Skin of body (tissue), 1 donor: ENCODE measurements at regions not wholly inside any gene's neighbourhood (a gene's known extent, or its start where the extent isn't known, plus 50 kb on each side); places are given as distances from the start of the nearest gene placed in this dataset.
"Not testable (repeated sequence)": the region's sequence is repeated elsewhere in the genome, so short reads cannot be mapped to it uniquely, and the experiment has no call there.

ENCODE experiments used
- DNase-seq: peaks from one replicate; lab custom pipeline; 2025; lab: John Stamatoyannopoulos, UW

- no peak for DNase-seq
Measured at GRCh38 chr10:4639960-4640359, 186.0 kb upstream of the AKR1E2 start.

- no peak for DNase-seq
Measured at GRCh38 chr10:4638099-4638498, 187.9 kb upstream of the AKR1E2 start.

- DNase-seq: no peak
Measured at GRCh38 chr10:4637657-4638056, 188.3 kb upstream of the AKR1E2 start.

GRCh38 chr10:4635883-4636282 lies 190.1 kb upstream of the AKR1E2 start:
- DNase-seq: no peak

- DNase-seq: no peak
Measured at GRCh38 chr10:4635388-4635787, 190.6 kb upstream of the AKR1E2 start.

GRCh38 chr10:4633776-4634175 lies 192.2 kb upstream of the AKR1E2 start:
- no peak for DNase-seq

GRCh38 chr10:4633186-4633585 lies 192.8 kb upstream of the AKR1E2 start:
- DNase-seq: no peak

GRCh38 chr10:4632757-4633156 lies 193.2 kb upstream of the AKR1E2 start:
- DNase-seq: no peak

GRCh38 chr10:4626919-4627318 lies 199.1 kb upstream of the AKR1E2 start:
- DNase-seq: no peak

- no peak for DNase-seq
Measured at GRCh38 chr10:4623757-4624420, 202.1 kb upstream of the AKR1E2 start.

- no peak for DNase-seq
Measured at GRCh38 chr10:4623200-4623599, 202.8 kb upstream of the AKR1E2 start.

GRCh38 chr10:4622384-4622783 lies 203.6 kb upstream of the AKR1E2 start:
- no peak for DNase-seq

- DNase-seq: no peak
Measured at GRCh38 chr10:4617589-4617988, 208.4 kb upstream of the AKR1E2 start.

GRCh38 chr10:4615042-4615441 lies 211.0 kb upstream of the AKR1E2 start:
- DNase-seq: no peak

GRCh38 chr10:4609251-4609650 lies 216.8 kb upstream of the AKR1E2 start:
- no peak for DNase-seq

GRCh38 chr10:4607681-4608080 lies 218.3 kb upstream of the AKR1E2 start:
- DNase-seq: no peak

- DNase-seq: no peak
Measured at GRCh38 chr10:4606856-4607636, 219.0 kb upstream of the AKR1E2 start.

- DNase-seq: no peak
Measured at GRCh38 chr10:4602764-4603491, 223.1 kb upstream of the AKR1E2 start.

- no peak for DNase-seq
Measured at GRCh38 chr10:4599471-4599870, 226.5 kb upstream of the AKR1E2 start.

GRCh38 chr10:4597898-4598297 lies 228.1 kb upstream of the AKR1E2 start:
- not testable (repeated sequence) for DNase-seq

GRCh38 chr10:4596951-4597350 lies 229.1 kb upstream of the AKR1E2 start:
- DNase-seq: no peak

GRCh38 chr10:4595719-4596319 lies 230.2 kb upstream of the AKR1E2 start:
- DNase-seq: no peak
